OCI-LY1 (cell line): ENCODE measurements at regions not wholly inside any gene's neighbourhood (a gene's known extent, or its start where the extent isn't known, plus 50 kb on each side); places are given as distances from the start of the nearest gene placed in this dataset.
"Not testable (repeated sequence)": the region's sequence is repeated elsewhere in the genome, so short reads cannot be mapped to it uniquely, and the experiment has no call there.

Experiments
- CTCF ChIP-seq: fragments of 200-600 bp; sonication (generic), shearing (Covaris generic); IDR thresholded peaks from 2 replicates; pipeline ENCODE4 v1.5.1; 2017; ENCODE audit warnings: mild to moderate bottlenecking, antibody characterized with exemption, low read length, moderate library complexity, mixed read lengths
- EZH2 ChIP-seq: fragments of 200-600 bp; sonication (generic), shearing (Covaris generic); IDR thresholded peaks from 2 replicates; pipeline ENCODE4 v1.8.0; 2017; ENCODE audit warnings: borderline replicate concordance, mixed run types, mild to moderate bottlenecking, antibody characterized with exemption, low read length, moderate library complexity, mixed read lengths

GRCh38 chr5:84863936-84864335, 479.3 kb upstream of the EDIL3 start:
- TF ChIP-seq EZH2, CTCF: not testable (repeated sequence)
